ENCODE measurements at regions not wholly inside any gene's neighbourhood (a gene's known extent, or its start where the extent isn't known, plus 50 kb on each side); places are given as distances from the start of the nearest gene placed in this dataset.
A peak's percentile ranks its signal among the peaks of the same experiment; 100 is the strongest.

DNA sequence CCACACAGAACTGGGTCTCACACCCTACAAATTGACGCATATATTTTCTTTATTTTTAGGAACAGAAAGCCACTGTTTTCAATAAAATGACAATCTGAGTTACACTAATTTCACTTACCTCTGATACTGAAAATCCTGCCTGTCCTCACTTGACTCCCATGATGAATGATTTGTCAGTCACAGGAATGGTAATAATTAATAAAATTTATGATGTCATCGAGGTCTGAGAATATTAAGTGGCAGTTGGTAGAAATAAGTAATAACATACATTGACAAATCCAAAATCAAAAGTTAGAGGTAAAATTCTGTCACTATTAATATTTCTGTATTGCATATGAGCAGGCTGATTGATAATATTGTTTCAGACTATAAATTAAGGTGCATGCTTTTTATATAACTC is 418.7 kb upstream of the RGS18 start:
- DNase-seq (ENCODE audit: low spot score), result no peak

- no peak for DNase-seq (ENCODE audit: low spot score)
Measured at GRCh38 chr1:191752342-191752741, 405.9 kb upstream of the RGS18 start.

DNA sequence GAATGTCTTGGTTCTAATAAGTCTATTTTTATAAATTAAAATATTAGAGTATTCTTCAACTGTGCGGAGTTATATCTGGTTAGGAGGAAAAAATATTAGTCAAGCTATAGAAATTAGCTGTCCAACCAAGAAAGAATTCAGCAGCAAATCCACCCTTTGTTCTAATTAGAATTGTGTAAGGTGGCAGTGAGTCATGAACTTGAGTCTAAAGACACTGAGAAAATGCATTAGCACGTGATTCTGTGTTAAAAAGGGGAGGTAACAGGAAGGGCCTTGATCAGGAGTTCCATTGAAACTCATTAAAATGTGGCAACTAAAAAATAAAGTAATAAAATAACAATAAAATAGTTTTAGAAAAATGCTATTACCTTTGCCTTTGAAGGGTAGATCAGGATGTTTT is 398.2 kb upstream of the RGS18 start:
- DNase-seq (ENCODE audit: low spot score), result no peak

DNA sequence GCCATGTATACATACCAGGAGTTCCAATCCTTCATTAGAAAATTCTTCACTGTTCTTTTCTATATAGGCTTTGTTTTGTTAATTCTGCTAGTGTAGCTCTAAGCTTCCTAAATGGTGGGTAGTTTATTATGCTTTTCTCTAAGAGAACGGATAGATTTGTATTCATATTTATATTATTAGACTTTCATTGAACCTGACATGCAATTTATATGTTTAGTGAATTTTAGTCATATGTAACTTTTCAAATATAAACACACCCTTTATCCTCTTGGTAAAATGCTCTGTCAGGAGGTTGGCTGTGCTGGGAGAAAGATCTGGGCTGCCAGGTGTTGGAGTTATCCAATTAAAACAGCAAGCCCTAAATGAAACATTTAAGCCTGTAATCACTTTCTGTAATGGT is 369.7 kb upstream of the RGS18 start:
- DNase-seq (ENCODE audit: low spot score), result no peak

DNA sequence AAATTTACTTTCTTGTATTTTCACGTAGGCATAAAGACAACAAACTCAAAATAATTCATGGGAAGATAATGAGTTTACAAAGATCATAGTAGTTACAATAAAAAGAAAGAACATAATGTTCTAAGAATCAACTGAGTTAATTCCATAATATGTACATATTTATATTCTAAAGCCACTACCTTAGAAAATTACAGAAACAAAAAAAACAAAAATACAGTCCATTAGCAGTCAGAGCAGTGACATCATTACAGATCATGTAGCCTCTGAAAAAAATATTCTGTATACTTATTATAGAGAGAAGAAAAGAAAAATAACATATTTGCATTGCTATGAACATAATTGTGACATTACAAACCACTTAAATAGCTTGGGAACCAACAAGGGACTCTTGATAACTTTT is 360.1 kb upstream of the RGS18 start:
- no peak for DNase-seq (ENCODE audit: low spot score)

DNA sequence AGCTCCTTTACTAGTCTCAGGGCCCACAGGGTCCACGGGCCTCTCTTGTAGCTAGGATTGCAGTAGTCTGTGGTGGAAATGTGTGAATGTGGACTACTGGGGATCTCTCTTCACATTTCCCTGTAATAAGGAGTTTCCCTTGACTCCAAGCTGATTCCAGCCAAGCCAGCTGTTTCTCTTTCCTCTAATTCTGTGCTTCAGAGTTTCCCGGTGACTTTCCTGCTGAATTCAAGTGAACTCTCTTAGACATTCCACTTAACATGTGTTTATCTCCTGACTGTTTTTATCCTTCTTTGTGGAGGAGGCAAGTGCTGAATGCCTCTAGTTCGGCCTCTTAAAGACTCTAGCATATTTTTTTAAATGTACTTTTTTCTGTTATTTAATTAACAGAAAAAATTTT is 354.0 kb upstream of the RGS18 start:
- DNase-seq (ENCODE audit: low spot score), result no peak

- DNase-seq (ENCODE audit: low spot score), result peak; percentile 3
Measured at GRCh38 chr1:191813593-191813992, 344.7 kb upstream of the RGS18 start.

GRCh38 chr1:191818198-191818597 is 340.1 kb upstream of the RGS18 start:
- no peak for DNase-seq (ENCODE audit: low spot score)

DNA sequence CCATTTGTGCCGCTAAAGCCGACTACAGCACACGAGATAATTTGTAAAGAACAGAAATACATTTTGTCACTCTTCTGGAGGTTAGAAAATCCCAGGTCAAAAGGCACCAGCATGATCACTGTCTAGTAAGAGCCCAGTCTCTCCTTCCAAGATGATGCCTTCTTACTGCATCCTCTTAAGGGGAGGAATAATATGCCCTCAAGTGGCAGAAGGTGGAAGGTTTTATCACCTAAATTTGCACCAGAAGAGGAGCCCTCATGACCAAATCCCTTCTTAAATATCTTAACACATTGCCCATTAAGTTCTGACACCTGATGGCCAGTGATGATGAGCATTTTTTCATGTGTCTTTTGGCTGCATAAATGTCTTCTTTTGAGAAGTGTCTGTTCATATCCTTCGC is 326.7 kb upstream of the RGS18 start:
- peak; percentile 61 for DNase-seq (ENCODE audit: low spot score)

DNA sequence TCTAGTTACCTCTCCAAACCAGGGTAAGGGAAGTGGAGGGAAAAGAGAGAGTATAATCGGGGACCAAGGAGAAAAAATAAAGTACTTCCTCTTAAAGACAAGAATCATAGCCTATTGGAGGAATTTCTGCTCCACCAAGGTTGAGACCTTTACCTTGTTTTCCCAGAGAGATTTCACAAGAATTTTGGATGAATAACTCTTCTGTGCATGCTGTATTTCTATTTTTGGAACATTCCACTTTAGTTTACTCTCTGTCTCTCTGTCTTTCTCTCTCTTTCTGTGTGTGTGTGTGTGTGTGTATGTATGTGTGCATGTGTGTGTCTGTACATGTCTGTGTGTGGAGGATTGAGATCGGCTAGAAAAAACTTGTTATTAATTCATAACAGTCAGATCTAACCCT is 318.4 kb upstream of the RGS18 start:
- peak; percentile 4 for DNase-seq (ENCODE audit: low spot score)

- DNase-seq (ENCODE audit: low spot score), result peak; percentile 19
Measured at GRCh38 chr1:191851799-191852595, 306.3 kb upstream of the RGS18 start.

DNA sequence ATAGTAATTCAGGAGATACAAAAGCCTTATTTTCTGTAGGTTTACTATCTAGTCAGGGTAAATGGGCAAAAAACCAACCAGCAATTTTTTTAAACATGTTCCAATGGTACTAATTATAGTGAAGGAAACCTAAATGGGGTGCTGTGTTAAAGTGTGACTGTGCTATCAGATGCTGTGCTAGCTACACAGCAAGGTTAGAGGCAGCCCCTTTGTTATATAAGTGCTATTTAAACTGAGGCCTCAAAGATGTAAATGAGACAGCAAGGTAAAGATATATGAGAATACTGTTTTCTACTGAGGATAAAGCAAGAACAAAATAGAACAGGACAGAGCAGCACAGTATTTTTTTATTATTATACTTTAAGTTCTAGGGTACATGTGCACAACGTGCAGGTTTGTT is 305.4 kb upstream of the RGS18 start:
- no peak for DNase-seq (ENCODE audit: low spot score)

DNA sequence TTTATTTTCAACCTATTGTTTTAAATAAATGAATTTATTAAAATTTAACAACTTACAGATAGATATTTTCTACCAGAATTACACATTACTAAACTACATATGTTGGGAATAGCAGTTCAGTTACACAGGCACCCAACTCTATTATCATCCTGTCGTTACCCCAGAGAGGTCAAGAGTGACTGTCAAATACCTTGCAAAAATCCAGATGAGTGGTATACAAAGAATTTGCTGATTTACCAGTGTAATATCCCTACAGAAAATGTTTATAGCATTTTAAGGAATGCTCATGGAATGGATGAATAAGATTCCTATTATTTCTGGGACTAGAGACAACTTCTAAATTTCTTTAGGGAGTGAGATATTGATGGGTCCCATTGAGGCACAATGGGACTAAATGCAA is 300.7 kb upstream of the RGS18 start:
- no peak for DNase-seq (ENCODE audit: low spot score)

GRCh38 chr1:191865479-191865878 is 292.8 kb upstream of the RGS18 start:
- DNase-seq (ENCODE audit: low spot score), result no peak

GRCh38 chr1:191866155-191866554 is 292.1 kb upstream of the RGS18 start:
- DNase-seq (ENCODE audit: low spot score), result no peak

DNA sequence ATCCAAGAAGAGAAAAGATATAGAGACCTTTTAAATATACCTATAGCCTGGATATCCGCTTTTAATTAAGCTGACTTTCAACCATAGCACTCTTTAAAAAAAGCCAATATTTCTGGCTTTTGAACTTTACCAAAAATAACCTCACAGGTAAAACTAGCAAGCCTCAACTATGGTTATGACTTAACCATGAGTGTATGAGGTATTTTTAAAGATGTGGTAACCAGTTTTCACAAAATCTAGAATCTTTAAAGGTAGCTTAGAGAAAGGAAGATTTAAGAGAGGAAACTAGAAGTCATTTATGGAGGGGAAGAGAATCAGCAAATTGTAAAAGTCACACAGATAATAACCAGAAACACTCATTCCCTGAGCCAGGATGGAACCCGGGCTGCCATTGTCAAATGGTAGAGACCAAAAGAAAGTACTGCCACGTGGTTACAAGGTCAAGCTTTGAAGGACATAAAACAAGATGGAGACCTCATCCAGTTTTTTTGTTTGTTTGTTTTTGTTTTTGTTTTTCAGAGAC is 288.4 kb upstream of the RGS18 start:
- no peak for DNase-seq (ENCODE audit: low spot score)

GRCh38 chr1:191870490-191870889 is 287.8 kb upstream of the RGS18 start:
- no peak for DNase-seq (ENCODE audit: low spot score)

- DNase-seq (ENCODE audit: low spot score), result no peak
Measured at GRCh38 chr1:191875994-191876393, 282.3 kb upstream of the RGS18 start.

DNA sequence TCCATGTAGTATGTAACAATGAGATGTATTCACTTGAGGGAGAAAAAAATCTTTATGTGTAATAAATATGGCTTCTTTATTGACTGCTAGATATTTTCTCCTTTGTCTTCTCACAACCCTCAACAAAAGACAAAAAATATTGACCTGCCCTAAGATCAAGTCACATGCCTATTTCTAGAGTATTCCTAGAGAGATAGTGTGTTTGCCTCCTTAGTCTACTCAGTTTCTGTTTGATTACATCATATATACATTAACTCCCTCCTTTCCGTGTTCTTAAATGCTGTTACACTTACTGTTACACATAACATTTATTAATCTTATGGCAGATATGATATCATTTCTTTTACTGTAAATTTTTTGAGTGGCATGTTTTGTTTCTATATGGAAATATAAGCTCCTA is 281.6 kb upstream of the RGS18 start:
- DNase-seq (ENCODE audit: low spot score), result no peak

DNA sequence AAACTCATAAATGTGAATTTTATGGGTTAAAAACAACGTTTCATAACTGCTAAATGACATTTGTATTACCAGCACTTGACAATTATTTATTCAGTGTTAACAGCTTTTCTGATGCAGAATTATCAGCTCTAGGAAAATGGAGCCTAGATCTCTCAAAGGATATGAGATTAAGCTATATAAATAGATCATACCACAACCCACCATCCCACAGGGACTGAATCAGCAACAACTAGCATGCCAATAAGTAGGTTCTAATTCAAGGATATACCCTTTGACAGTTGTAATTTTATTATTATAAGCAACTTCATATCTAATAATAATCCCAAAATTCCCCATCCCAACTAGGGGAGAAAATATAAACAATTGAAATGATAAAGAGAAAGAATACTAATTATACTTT is 275.4 kb upstream of the RGS18 start:
- no peak for DNase-seq (ENCODE audit: low spot score)

DNA sequence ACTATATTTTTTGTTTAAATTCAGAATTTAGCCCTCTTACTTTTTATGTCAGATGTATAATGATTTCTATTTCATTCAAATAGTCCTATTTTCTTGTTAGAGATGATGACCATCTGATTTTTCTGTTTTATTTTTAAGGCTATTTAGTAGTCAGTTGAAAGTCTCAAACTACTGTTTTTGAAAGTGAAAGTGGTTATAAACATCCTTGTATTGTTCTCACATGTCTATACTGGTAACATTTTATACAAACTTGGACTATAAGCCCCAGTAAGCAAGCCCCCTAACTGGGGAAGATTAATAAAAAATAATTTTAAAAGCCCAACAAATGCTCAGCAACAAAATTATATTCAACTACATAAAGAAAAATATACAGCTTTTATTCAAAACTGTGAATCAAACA is 271.3 kb upstream of the RGS18 start:
- no peak for DNase-seq (ENCODE audit: low spot score)

GRCh38 chr1:191888996-191889622 is 269.2 kb upstream of the RGS18 start:
- DNase-seq (ENCODE audit: low spot score), result no peak

GRCh38 chr1:191889623-191890003 is 268.6 kb upstream of the RGS18 start:
- no peak for DNase-seq (ENCODE audit: low spot score)
